GM18499 (cell line): ENCODE measurements at regions not wholly inside any gene's neighbourhood (a gene's known extent, or its start where the extent isn't known, plus 50 kb on each side); places are given as distances from the start of the nearest gene placed in this dataset.

ENCODE experiments used
- ATAC-seq: cut with Tn5 transposase; IDR thresholded peaks from one replicate; pipeline ENCODE4 v1.9.1; 2021; ENCODE audit warnings: moderate number of reproducible peaks; ENCODE audit not compliant: insufficient read depth, unreplicated experiment

DNA sequence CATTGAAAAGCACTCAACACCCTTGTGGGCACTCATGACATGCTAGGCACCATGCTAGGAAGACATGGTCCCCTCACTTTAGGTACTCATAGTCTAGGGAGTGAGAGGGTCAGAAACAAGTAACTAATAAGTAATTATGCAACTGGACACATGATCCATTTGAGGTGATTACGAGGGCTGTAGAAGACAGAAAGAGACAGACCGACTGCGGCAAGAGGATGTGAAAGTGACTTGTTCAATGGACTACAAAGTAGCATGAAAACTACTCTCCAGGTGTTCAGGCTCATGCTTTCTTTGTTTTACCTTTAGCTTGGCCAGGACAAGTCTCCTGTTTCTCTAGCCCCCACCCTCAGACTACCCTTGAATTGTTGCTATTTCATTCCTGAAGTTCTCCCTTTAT lies 310.8 kb upstream of the SORL1-AS1 start:
- ATAC-seq: peak; percentile 80

DNA sequence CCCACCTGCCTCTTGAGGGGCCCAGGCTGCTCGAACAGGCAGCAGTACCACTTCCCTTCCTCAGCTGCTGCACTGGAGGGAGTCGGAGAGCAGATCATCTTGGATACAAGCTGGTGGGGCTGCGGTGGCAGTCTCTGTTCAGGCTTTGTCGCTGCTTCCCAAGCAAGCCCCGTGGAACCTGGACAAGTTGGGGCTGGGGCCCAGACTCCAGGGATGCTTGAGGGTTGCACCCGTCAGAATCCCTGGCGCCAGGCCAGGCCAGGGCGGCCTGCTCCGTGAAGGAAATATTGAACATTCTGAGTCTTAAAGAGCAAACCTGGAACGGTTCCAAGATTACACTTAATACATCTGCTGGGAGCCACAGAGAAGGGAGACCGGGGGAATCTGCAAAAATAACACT lies 310.1 kb upstream of the SORL1-AS1 start:
- ATAC-seq: no peak

DNA sequence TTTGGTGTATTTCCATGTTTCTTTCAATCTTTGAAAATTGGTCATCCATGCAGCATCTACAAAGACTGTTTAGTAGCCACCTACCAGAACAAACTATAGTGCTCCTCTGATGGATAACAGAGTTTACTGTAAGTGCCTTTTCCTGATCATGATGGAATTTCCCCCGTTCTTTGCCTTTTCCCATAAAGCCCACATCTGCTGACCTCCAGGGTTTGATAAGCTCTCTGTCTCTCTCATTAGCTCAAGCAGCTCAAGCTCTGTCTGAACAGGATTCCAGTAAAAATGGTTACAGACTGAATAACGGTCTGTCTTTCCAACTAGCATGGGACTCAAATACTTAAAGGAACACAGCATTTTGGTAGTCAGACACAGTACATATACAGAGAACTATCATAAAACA lies 308.4 kb upstream of the SORL1-AS1 start:
- no peak for ATAC-seq

DNA sequence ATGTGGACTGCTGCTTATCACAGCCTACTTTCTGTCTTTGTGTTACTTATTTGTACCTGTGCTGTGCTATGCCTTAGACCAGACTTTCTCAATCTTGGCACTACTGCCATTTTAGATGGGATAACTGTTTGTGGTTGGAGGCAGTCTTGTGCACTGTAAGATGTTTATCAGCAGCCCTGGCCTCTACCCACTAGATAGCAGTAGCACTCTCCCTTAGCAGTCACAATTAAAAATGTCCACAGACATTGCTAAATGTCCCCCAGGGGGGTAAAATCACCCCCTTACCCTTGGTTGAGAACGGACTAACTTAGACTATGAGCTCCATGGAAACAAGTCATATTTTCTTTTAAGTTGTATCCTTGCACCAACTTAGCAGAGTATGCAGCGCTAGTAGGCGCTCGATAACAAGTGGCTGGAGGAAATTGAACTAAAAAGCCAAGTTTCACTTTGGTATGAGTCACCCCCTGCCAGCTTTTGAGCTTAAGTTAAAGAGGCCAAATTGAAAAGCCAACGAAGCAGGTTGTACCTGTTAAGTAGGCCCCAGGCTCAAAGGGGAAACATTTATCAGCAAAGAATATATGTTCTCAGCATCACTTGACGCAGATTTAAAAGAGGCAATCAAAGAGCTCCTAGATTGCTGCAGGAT lies 304.8 kb upstream of the SORL1-AS1 start:
- ATAC-seq: no peak

DNA sequence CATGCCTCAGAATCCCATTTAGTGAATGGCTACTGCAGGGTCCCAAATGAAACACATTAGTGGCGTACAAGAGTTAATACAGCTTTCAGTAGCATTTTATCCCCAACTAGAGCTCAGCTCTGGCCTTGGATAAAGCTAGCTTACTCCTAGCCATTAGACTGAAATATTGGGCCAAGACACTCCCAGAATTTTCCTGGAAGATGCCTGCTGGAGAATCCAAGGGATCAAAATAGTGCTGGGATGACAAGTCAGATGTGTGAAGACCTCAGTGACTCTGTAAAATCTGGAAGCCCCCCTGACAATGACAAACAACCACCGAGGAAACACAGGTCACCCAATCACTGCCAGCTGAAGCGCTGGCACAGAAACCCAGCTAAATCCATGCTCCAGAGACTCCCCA lies 303.1 kb upstream of the SORL1-AS1 start:
- ATAC-seq: no peak

DNA sequence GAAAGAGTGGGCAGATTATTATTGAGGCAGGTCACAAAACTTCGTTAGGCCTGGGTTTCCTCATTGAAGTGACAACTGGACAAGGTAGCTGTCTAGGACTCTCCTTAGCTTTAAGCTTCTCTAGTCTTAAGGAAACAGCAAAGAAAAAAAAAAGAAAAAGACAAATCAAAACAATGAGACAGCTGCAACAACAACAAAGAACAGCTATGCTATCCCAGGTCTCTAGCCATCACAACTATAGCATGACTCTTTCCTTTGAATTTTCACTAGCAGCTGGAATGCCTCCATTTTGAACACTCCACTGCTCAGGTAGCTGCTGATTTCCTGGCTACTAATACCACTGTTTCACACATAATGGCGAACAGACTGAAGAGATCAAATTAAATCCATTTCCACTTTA lies 302.4 kb upstream of the SORL1-AS1 start:
- no peak for ATAC-seq

DNA sequence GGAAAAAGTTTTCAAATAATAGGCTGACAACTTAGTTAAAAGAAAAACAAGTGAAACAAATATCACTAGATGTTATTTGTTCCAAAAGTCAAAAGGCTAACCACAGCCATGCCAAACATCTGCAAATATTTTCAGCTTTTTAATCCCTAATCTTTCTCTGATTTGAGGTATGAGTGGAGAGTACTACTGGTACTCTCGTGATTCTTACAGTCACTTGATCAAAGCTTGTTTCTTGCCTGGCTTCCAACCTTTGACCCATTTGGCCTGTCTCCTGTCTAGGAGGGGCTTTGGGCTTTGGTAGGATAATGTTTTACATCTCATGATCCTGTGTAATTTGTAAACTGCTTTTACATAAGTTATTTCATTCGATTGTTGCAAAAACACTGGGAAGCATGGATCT lies 301.8 kb upstream of the SORL1-AS1 start:
- ATAC-seq: no peak

DNA sequence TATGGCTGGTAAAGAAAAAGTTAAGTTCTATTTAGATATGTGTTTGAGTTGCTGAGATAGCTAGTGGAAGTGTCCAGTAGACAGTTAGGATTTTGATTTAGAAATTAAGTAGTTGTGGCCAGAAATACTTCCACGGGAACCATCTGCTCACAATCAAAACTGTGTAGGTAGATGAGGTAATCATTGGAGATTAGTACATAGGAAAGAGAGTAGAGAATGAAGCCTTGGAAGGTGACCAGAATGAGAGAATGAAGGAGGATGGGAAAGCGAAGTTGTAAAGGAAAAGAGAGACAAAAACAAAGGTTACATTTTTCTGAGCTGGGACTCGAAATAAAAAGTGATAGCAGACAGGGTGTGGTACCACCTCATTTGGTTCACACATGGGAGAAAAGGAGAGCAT lies 296.9 kb upstream of the SORL1-AS1 start:
- ATAC-seq: no peak

DNA sequence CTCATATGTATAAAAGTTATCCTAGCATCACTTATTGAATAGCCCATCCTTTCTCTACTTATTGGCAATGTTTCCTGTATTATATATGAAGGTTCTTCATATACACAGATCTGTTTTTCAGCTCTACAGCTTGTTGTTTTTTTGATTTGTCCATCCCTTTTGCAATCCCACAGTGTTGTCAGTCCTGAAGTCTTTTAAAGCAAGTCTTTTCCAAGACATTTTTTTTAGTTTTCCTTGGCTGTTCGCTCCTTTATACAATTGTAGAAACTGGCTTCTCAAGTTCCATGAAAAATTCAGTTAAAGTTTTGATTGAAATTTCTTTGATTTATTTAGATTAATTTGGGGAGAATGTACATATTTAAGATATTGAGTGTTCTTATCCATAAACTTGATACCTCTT lies 295.3 kb upstream of the SORL1-AS1 start:
- no peak for ATAC-seq

DNA sequence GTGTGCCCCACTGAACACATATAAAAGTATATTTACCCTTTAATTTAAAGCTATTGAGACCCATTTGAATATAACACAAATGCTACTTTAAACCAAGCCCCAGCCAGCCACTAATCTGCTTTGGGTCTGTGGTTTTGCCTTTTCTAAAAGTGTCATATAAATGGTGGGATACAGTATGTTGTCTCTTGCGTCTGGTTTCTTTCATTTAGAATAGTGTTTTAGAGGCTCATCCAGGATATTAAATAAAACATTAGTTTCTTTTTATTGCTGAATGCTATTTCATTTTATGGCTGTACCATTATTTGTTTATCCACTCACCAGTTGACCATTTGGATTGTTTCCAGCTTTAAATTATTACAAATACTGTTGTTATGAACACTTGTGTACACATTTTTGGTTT lies 290.5 kb upstream of the SORL1-AS1 start:
- no peak for ATAC-seq

DNA sequence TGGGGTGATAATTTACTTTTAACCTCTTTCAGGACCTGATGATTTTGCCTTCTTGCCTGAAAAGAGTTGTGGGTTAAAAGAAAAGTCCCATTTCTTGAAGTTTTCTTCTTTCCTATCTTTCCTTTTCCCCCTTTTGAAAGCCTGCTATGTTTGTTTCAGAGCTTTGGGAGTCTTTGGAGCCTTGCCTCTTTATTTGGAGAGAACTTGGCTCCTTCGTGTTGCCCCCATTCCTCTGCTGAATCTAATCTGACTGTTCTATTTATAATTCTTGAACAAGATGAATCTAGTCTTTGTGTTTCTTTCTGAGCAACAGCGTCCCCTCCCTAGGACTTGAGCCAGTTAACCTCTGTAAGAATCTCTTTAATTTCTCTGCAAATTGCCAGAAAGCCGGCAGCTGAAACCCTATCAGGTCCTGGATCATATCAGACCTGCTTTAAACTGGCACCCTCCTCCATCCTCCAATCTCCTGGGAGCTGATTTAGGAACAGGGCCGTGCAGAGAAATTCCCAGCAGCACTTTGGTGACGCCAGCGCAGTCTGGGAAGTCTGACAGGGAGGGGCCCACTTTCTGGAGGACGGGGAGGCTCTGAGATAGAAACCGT lies 289.1 kb upstream of the SORL1-AS1 start:
- no peak for ATAC-seq

DNA sequence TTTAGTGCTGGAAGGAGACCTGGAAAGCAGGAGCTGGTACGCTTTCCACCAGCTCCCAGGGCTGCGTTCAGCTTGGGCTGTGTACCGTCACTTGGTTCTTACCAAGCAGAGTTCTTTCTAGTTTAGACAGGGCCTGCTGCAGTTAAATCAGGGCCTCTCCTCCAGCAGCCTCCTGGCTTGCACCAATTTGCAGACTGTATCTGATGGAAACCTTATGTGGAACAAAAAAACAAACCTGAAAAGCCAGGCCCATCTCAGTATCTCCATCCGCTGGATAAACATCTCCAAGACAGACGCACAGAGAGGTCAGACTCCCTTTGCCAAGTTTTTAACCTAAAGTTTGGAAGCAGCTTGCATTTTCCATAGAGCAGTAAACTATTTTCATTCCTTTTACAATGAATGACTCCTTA lies 288.6 kb upstream of the SORL1-AS1 start:
- ATAC-seq: no peak

DNA sequence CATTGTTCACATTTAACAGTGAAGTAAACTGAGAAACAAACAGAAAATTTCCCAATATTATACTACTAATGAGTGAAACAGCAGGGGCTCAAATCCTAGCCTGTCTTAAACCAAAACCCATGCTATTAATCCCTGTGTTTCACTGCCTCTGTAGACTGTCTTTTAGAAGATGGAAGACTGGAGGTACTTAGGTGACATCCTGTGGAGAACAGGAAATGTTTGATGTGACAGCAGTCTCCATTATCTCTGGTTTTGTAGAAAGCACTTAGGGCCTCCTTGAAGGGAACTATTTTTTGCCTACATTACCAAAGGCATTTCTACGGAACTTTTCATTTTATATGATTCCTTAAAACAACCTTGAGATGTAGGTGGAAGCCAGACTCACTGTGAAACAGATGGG lies 288.1 kb upstream of the SORL1-AS1 start:
- no peak for ATAC-seq

DNA sequence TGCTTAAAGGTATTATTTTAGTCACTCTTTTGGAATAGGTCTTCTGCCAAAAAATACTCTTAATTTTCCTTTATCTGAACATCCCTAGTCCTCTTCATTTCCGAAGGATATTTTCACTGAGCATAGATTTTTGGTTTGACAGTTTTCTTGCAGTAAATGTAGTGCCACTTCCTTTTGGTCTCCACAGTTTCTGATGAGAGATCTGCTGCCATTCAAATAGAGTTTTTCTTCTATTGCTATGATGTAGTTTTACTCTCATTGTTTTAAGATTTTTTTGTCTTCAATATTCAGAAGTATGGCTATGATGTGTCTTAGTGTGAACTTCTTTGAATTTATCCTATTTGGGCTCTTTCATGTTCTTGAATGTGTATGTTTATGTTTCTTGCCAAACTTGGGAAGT lies 281.1 kb upstream of the SORL1-AS1 start:
- no peak for ATAC-seq

DNA sequence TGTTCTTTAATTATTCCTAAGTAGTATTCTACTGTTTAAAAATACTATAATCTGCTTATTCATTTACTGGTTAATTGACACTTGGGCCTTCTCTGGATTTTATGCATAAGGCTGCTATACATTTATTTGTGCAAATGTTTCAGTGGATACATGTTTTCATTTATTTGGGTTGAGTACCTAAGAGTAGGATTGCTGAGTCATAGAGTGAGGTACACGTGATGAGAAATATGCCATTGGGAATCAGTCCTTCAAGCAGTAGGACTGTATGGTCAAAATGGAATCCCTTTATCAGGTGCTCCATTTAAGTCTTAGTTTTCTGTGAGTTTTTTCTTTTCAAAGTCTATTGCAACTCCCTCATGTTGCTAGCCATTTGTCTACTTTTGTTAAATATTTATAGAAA lies 275.2 kb upstream of the SORL1-AS1 start:
- ATAC-seq: no peak

DNA sequence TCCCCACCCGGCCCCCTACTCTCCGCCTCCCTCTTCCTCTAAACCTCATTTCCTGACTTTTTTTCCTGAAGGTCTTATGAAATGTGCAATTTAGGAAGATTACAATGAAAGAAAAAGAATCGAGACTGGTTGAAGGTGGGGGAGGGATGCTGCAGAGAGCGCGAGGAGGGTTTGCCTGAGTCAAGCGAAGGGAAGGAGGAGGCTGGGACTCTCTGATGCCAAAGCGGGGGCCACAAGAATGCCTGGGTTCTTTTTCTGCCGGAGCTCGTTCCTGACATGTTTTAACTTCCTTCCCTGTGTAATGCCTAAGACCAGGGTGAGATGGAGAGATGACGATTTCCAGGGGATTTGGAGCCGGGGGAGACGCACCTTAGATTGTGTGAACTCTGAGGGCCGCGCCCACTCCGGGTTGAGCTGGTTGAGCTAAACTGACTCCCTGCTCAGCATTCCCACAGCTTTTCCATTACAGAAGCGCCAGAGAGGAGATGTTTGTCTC lies 270.5 kb upstream of the SORL1-AS1 start:
- no peak for ATAC-seq

DNA sequence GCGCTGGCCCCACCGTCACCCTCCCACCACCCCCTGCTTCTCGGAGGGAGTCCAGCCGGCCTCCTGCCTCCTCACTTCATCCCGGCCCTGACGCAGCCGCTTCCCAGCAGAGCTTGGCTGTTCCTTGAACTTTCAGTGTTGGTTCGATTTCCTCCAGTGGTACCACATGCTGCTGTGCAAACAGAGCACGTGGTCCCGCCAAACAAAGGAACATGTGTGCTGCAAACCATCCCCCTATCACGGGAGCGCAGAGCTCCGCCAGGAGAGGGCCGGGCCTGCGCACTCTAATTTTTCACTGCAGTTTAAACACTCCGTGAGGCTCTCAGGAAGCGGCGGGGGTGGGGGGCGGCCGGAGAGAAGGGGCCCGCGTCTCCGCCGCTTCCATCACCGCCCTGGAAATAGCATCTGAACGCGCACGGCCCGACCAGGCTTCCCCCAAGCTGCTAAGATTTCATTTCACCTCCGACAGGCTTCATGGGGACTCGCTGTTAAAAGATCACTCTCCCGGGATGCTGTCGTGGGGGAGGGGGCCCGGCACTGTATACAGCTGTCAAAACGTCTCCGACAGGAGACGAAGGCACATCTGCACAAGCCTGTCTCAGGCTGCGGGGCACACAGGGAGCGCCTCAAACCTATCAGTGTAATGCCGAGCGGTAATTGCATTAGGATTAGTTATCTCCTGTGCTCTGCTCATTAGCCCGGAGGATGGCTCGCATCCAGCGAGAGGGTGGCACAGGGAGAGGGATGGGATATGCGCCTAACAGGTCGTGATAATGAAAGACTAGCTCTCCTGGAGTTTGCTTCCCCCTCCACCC lies 269.9 kb upstream of the SORL1-AS1 start:
- no peak for ATAC-seq

DNA sequence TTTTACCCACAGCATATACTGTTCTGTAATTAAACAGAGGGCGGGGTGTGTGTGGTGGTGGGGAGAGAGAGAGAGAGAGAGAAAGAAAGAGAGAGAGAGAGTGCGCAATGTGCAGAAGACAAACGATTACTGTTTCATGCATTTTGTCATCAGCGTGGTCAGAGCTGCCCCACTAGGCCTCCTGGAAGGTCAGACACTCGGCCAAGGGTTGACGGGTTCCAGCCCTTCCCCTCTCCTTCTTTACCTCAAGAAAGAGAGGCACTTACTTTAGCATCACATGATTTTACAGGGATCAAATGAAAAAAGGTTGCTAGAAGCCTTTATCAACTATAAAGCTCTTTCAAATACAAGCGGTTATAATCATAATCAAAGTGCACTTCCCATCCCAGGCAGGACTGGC lies 269.2 kb upstream of the SORL1-AS1 start:
- ATAC-seq: no peak

DNA sequence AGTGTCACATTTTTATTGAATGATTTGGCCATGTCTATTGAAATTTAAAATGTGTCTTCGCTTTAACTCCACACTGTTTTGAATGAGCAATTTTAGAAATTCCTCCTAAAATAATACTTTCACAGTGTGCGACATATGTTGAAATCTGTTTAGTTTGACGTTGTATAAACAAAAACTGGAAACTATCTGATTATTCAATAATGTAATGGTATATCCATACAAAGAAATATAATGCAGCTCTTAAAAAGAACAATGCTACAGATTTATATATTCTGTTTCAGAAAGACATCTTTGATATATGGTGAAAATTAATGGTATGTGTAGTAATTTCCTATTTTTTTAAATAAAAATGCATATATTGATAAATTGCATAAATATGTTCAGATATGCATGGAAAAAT lies 268.7 kb upstream of the SORL1-AS1 start:
- ATAC-seq: no peak

DNA sequence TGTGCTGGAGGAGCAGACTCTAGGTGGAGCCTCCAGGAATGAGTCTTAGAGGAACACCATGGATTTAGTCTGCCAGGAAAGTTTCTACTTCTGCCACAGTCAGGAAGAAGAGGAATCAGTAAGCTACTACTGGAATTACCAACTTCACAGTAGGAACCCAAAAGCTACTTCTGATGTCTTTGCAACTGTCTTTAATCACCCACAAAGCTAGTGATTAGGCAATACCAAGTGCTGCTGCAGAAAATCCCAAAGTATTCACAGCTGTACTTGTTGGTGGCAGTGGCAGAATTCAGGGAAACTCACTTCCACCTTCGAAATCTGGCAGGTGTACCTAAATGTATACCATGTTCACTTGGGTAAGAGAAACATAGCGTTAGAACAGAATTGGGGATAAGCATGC lies 264.5 kb upstream of the SORL1-AS1 start:
- ATAC-seq: no peak

DNA sequence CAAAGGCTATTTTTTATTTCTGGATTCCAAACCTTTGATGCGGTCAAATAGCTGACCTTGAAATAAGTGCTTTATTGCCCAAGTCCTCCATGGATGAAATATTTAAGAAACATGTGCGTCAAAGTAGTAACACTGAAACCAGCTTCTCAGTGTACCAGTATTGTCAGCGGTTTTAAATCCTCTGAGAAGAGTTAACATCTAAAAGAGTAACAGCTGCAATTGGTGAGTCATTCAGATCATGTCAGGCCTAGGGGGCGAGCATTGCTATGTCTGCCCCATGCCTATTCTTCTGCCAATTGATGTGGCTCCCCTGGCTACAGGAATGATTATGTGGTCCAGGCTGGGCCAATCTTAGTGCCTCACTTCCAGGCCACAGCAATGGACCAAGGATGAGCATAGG lies 263.3 kb upstream of the SORL1-AS1 start:
- no peak for ATAC-seq

DNA sequence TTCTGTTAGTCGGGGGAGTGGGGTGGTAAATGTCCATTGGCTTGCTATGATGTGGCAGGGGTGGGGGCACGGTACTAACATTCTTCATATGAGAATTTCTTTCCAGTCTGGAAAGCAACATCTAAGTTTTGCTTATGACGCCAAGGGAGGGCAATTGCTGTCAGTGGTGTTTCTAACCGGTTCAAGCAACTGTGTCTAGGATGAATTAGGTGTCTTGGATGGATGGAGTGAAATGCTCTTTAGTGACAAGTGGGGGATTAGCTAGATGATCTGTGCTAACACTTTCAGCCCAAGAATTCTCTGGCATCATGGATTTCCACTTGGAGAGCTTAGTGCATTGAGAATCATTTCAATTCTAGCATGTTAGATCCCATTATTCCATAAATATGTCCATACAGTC lies 262.6 kb upstream of the SORL1-AS1 start:
- no peak for ATAC-seq
